Colonic mucosa (tissue), 4 donors: ENCODE measurements at regions not wholly inside any gene's neighbourhood (a gene's known extent, or its start where the extent isn't known, plus 50 kb on each side); places are given as distances from the start of the nearest gene placed in this dataset.

Experiments
- DNase-seq: peaks from one replicate; pipeline ENCODE4 v3.0.0-alpha.2; 2020
- H3K27ac ChIP-seq: fragments of 200-600 bp; one replicate; pipeline ENCODE4 v1.8.0; 2021
- H3K27me3 ChIP-seq: fragments of 200-600 bp; one replicate; pipeline ENCODE4 v1.8.0; 2021
- H3K36me3 ChIP-seq: fragments of 200-600 bp; one replicate; pipeline ENCODE4 v1.8.0; 2021
- H3K4me1 ChIP-seq: fragments of 200-600 bp; one replicate; pipeline ENCODE4 v1.8.0; 2021; ENCODE audit warnings: mild to moderate bottlenecking
- H3K4me3 ChIP-seq: fragments of 200-600 bp; one replicate; pipeline ENCODE4 v1.8.0; 2021
- H3K9ac ChIP-seq, 2 donors: one replicate each; pipeline ENCODE4 v1.7.0; 2013; ENCODE audit warnings: control low read depth in 2 of 2, low read depth in 2 of 2, low read length in 2 of 2
- H3K9me3 ChIP-seq: fragments of 200-600 bp; one replicate; pipeline ENCODE4 v1.8.0; 2021
- intact Hi-C: fragments of 100-400 bp; cut with DNase I; formaldehyde crosslinking; loops from one replicate; pipeline ENCODE4 v1.14.1; 2022
- TF ChIP-seq, protein P1 (sequence below): fragments of 200-600 bp; IDR thresholded peaks from one replicate; pipeline ENCODE4 v1.8.0; 2022; ENCODE audit warnings: antibody characterized with exemption, mild to moderate bottlenecking
- donor health status: healthy.
- donor health status: DM: no; HTN: no; CAD: no.
- donor health status: DM: no; HTN: no; CAD: no.

- intact Hi-C loops: no loop called here
- TF ChIP-seq, protein P1, sequence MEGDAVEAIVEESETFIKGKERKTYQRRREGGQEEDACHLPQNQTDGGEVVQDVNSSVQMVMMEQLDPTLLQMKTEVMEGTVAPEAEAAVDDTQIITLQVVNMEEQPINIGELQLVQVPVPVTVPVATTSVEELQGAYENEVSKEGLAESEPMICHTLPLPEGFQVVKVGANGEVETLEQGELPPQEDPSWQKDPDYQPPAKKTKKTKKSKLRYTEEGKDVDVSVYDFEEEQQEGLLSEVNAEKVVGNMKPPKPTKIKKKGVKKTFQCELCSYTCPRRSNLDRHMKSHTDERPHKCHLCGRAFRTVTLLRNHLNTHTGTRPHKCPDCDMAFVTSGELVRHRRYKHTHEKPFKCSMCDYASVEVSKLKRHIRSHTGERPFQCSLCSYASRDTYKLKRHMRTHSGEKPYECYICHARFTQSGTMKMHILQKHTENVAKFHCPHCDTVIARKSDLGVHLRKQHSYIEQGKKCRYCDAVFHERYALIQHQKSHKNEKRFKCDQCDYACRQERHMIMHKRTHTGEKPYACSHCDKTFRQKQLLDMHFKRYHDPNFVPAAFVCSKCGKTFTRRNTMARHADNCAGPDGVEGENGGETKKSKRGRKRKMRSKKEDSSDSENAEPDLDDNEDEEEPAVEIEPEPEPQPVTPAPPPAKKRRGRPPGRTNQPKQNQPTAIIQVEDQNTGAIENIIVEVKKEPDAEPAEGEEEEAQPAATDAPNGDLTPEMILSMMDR: no peak
- Histone ChIP-seq H3K4me3 (no peak overlapping the region), H3K27me3 (no peaks in the 10 kb centered on the region), H3K27ac (no peak overlapping the region), H3K4me1 (no peaks in the 10 kb centered on the region), H3K36me3 (no peaks in the 10 kb centered on the region), H3K9ac (no peak overlapping the region), H3K9me3 (no peaks in the 10 kb centered on the region)
- DNase-seq: peak; percentile 9
These were observed 77.0 kb upstream of the ALDH1A3 start for GRCh38 chr15:100802421-100803170.

DNA sequence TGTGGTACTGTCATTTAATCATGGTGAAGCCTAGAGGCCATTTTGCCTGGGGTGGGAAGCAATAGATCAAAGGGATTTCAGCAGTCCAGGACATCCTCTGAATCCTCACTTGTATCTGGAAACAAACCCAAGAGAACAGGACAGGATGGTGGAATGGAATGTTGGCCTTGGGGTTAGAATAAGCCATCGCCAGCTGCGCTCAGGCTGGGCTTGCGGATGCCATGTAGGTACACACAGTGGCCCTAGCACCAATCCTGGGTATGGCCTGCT, 76.5 kb upstream of the ALDH1A3 start:
- Histone ChIP-seq H3K27ac (no peak overlapping the region), H3K4me1 (no peaks in the 10 kb centered on the region), H3K36me3 (no peaks in the 10 kb centered on the region), H3K9me3 (no peaks in the 10 kb centered on the region), H3K27me3 (no peaks in the 10 kb centered on the region), H3K9ac (no peak overlapping the region), H3K4me3 (no peak overlapping the region)
- no peak for DNase-seq
- intact Hi-C loops: no loop called here
- TF ChIP-seq, protein P1: no peak

DNA sequence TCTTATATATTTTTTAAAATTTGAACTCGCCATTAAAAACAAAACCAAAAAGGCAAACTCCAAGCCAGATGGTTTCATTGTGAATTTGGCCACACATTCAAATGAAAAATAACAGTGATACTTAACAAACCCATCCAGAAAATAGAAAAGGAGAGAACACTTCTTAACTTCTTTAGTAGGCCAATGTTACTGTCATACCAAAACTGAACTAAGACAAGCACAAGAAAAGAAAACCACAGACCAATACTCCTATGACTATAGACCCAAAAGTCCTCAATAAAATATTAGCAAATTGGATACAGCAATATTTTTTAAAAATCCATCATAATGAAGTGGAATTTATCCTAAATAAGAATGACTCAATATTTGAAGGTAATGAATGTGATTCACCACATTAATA, 73.5 kb upstream of the ALDH1A3 start:
- Histone ChIP-seq H3K36me3 (no peaks in the 10 kb centered on the region), H3K27me3 (no peaks in the 10 kb centered on the region), H3K9ac (no peak overlapping the region), H3K9me3 (no peaks in the 10 kb centered on the region), H3K4me1 (no peaks in the 10 kb centered on the region), H3K4me3 (no peak overlapping the region), H3K27ac (no peak overlapping the region)
- intact Hi-C loops: no loop called here
- DNase-seq: no peak
- TF ChIP-seq, protein P1: no peak

GRCh38 chr15:100807028-100807427, 72.6 kb upstream of the ALDH1A3 start:
- intact Hi-C loops: no loop called here
- H3K4me3 ChIP-seq: no peak overlapping the region
- no peak for DNase-seq
- H3K4me1 ChIP-seq: no peaks in the 10 kb centered on the region
- no peak overlapping the region for H3K9ac ChIP-seq
- no peaks in the 10 kb centered on the region for H3K27me3 ChIP-seq
- no peaks in the 10 kb centered on the region for H3K36me3 ChIP-seq
- H3K9me3 ChIP-seq: no peaks in the 10 kb centered on the region
- no peak overlapping the region for H3K27ac ChIP-seq
- TF ChIP-seq, protein P1: no peak

- Histone ChIP-seq H3K27me3 (no peaks in the 10 kb centered on the region), H3K9ac (no peak overlapping the region), H3K4me1 (no peaks in the 10 kb centered on the region), H3K27ac (no peak overlapping the region), H3K9me3 (no peaks in the 10 kb centered on the region), H3K4me3 (no peak overlapping the region), H3K36me3 (no peaks in the 10 kb centered on the region)
- intact Hi-C loops: no loop called here
- DNase-seq: no peak
- TF ChIP-seq, protein P1: no peak
These were observed 70.9 kb upstream of the ALDH1A3 start for GRCh38 chr15:100808691-100809090.
